Mononuclear cell (primary cell): ENCODE measurements at regions not wholly inside any gene's neighbourhood (a gene's known extent, or its start where the extent isn't known, plus 50 kb on each side); places are given as distances from the start of the nearest gene placed in this dataset.
"Not testable (repeated sequence)": the region's sequence is repeated elsewhere in the genome, so short reads cannot be mapped to it uniquely, and the experiment has no call there.

ENCODE experiments used
- H3K27me3 ChIP-seq: 2 replicates; pipeline ENCODE4 v1.6.0; 2011; ENCODE audit warnings: low read length, control low read depth; ENCODE audit not compliant: insufficient read depth
- H3K4me1 ChIP-seq: 2 replicates; pipeline ENCODE4 v1.5.1; 2011; ENCODE audit warnings: mild to moderate bottlenecking, low read length, control low read depth; ENCODE audit not compliant: insufficient read depth
- H3K4me3 ChIP-seq: 2 replicates; pipeline ENCODE4 v1.5.1; 2011; ENCODE audit warnings: mild to moderate bottlenecking, low read length, moderate library complexity
- H3K9me3 ChIP-seq: 2 replicates; pipeline ENCODE4 v1.5.1; 2011; ENCODE audit warnings: low read depth, mild to moderate bottlenecking, control low read depth, low read length

DNA sequence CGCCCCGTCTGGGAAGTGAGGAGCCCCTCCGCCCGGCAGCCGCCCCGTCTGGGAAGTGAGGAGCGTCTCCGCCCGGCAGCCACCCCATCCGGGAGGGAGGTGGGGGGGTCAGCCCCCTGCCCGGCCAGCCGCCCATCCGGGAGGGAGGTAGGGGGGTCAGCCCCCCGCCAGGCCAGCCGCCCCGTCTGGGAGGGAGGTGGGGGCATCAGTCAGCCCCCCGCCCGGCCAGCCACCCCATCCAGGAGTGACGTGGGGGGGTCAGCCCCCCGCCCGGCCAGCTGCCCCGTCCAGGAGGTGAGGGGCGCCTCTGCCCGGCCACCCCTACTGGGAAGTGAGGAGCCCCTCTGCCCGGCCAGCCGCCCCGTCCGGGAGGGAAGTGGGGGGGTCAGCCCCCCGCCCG is 297.5 kb upstream of the DYNLRB2 start:
- H3K9me3 ChIP-seq, H3K27me3 ChIP-seq, H3K4me1 ChIP-seq, H3K4me3 ChIP-seq: not testable (repeated sequence)

DNA sequence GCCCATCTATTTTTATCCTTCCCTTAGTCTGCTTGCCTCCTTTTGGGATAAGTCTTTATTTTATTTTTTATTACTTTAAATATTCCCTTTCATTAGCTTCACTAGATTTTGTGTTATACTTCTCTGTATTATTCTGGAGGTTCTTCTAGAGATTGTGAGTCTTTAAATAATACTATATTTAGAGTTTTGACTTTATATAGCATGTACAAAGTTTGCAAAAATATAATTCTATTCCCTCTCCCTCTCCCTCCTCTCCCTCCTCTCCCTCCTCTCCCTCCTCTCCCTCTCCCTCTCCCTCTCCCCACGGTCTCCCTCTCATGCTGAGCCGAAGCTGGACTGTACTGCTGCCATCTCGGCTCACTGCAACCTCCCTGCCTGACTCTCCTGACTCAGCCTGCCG is 298.5 kb upstream of the DYNLRB2 start:
- not testable (repeated sequence) for H3K9me3 ChIP-seq, H3K4me3 ChIP-seq, H3K27me3 ChIP-seq, H3K4me1 ChIP-seq

DNA sequence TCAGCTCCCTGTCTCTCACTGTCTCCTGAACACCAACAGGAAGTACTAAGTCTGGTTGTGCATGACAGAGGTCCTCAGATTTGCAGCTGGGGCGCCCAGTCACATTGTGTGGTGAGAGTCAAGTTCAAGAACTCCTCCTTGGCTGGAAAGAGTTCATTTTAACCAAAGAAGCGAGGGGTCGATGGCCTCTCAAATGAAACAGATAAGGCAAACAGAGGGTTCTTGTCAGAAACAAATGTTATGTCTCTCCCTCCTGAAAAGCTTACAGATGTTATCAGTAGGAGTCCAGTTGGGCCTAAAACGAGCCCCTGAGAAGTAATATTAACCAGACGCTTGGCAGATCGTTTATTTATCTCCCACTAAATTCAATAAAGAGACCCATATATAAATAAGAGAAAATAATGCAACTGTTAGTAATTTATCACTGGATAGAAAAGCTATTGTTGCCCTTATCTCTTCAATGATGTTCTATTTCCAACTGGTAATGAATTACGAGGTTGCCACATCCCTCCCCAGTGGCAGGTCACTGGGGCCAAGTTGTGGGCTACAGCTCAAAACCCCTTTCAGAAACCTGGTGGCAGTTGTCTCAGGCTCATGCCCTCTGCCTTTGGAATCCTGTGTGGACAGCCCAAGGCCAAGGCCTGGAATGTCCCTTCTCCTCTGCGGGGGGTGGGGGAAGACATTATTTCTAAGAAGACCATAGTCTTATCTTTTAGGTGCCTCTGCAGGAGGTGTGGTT is 307.5 kb upstream of the DYNLRB2 start:
- no peak overlapping the region for H3K4me3 ChIP-seq
- no peaks in the 10 kb centered on the region for H3K9me3 ChIP-seq
- no peaks in the 10 kb centered on the region for H3K4me1 ChIP-seq
- H3K27me3 ChIP-seq = no peaks in the 10 kb centered on the region

DNA sequence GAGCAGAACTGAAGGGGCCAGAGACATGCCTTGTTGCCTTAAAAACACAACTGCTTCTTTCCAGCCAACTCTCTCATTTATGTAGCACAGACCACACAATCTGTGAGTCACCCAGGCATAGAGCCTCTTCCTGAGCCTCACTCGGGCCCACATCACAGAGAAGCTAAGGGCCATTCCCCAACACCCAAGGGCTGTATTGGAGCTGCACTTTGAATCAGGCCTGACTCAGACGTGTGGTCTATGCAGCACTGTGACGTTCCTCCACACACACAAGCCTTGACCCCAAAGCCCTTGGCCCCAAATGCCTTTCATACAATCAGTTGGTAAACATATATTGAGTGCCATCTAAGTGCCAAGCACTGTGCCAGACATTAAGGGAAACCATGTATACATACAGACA is 308.9 kb upstream of the DYNLRB2 start:
- Histone ChIP-seq H3K4me1 (no peaks in the 10 kb centered on the region), H3K4me3 (no peak overlapping the region), H3K27me3 (no peaks in the 10 kb centered on the region), H3K9me3 (no peaks in the 10 kb centered on the region)

DNA sequence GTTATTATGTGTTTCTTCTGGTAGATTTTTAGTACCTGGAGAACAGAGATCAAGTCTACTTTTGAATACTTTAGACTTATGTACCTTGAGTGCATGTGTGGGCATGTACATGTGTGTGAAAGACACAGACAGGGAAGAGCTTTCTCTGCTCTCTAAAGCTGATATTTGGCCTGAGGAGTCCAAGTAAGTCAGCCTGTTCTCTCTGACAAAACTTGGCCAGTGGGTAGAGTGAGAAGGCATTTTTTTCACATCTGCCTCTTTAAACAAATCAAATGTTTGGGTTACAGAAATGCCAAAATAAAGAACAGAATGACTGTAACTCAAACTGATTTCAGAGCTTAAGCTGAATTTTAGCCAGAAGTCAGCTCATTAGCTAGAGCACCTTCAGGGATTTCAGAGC is 309.7 kb upstream of the DYNLRB2 start:
- Histone ChIP-seq H3K4me3 (no peak overlapping the region), H3K4me1 (no peaks in the 10 kb centered on the region), H3K27me3 (no peaks in the 10 kb centered on the region), H3K9me3 (no peaks in the 10 kb centered on the region)

DNA sequence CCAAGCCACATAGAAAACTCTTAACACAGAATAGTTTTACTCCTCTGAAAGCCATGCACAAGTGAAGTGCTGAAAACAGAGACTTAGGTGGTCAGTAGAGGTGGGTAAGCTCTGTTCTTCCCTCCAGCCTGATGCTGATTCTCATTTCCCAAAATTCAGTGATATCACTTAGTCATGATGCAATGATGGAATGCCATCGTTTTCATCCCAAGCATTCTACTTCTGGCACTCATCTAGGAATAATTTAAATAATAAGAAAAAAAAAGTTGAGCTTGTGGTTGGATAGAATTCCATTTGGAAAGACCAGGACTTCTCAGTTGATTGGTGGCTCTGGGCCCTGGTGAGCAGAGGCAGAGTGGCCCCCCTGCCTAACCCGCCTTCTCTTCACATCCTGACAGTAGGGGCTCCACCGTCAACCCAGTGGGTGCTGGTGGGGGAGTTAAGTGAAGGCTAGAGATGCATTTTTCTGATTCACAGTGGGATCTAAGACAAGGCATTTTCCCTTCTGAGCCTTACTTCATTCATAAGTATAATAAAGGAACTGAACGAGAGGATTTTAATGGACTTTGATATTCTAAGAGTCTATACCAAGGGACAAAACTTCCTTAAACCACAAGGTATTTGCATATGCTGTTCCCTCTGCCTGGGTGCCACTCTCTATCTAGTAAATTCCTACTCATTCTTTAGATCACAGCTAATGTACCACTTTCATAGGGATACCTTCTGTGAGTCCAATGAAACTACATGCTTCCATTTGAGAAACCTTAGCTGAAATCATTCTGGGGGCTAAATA is 310.3 kb upstream of the DYNLRB2 start:
- Histone ChIP-seq H3K9me3 (no peaks in the 10 kb centered on the region), H3K4me3 (no peak overlapping the region), H3K4me1 (no peaks in the 10 kb centered on the region), H3K27me3 (no peaks in the 10 kb centered on the region)

DNA sequence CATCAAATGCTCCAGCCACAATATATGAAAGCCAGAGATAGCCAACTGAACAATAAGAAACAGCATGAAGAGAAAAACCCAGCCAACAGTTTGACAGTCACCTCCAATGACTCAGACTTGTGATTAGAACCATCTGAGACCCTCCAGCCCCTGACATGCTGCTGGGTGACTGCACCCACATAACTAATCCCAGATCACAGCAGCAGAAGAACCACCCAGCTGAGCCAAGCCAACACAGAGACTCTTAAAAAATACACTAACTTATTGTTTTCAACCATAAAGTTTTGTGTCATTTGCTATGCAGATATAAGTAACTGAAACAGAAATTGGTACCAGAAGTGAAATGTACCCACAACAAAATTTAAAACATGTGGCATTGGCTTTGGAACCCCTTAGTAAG is 314.3 kb upstream of the DYNLRB2 start:
- Histone ChIP-seq H3K4me3 (no peak overlapping the region), H3K9me3 (no peaks in the 10 kb centered on the region), H3K27me3 (no peaks in the 10 kb centered on the region), H3K4me1 (no peaks in the 10 kb centered on the region)

DNA sequence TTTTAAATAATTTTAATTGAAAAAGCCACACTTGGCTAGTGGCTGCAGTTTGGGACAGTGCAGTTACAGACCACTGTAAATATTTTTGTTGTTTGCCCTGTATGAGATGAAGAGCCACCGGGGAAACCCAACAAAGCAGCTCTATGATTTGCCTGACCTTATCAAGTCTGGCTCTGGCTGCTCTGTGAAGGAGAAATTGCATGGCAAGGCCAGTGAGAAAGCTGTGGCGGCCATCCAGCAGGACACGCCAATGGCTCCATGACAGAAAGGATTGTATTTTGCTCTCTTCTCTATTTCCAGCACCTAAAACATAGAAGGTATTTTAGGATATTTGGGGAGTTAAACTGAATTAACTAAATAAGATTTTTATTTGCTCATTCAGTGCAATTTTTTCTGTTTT is 330.0 kb upstream of the DYNLRB2 start:
- Histone ChIP-seq H3K27me3 (no peaks in the 10 kb centered on the region), H3K4me1 (no peaks in the 10 kb centered on the region), H3K4me3 (no peak overlapping the region), H3K9me3 (no peaks in the 10 kb centered on the region)

DNA sequence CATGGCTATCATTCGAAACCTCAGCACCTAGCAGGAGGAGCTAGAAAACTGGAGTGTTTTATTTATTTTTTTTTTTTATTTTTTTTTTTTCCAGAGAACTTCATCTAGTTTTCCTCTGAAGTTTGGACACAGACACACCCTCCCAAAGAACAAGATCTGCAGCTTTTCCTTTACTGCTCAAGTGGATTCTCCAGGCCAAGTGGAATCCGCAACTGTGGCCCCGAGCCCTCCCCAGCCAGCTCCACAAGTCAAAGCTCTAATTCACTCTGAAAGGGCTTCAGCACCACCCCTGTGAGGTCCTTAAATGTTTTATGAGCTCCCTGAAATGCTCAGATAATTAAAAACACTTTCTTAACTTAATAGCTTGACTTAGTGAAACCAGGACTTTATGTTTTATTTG is 332.1 kb upstream of the DYNLRB2 start:
- no peaks in the 10 kb centered on the region for H3K4me1 ChIP-seq
- H3K4me3 ChIP-seq = no peak overlapping the region
- H3K9me3 ChIP-seq = no peaks in the 10 kb centered on the region
- H3K27me3 ChIP-seq = no peaks in the 10 kb centered on the region

DNA sequence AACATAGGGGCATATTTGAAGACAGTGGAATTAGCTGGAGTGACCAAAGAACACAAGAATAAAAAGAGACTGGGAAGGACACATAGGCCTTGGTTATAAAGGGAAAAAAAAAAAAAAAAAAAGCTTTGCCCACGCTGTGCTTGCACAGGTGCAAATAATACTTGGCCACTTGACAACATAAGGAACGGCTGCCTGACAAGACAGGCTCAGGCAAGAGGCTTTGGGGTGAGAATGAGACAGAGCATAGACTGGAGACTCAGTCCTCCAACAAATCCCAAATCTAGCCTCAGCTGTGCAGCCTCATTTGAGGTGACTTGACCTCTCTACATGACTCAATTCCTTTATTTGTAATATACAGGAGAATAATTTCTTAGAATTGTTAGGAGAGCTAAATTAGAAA is 332.8 kb upstream of the DYNLRB2 start:
- Histone ChIP-seq H3K4me3 (no peak overlapping the region), H3K4me1 (no peaks in the 10 kb centered on the region), H3K27me3 (no peaks in the 10 kb centered on the region), H3K9me3 (no peaks in the 10 kb centered on the region)

DNA sequence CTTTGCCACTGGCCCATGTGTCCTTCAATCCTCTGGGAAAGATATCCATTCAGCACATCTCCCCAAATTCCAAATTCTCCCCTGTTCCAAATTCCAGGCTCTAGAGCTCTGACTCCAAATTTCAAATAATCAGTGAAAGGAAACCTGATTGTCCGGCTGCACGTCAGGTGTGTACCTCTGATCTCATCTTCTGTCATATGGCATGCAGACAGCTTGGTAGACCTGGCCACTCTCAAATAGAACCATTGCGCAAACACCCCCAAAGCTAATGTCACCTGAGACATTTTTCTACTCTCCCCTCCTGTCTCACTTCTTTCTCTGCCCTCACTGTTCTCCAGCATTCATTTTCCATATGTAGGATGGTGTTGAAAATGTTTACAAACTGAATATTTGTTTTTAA is 337.0 kb upstream of the DYNLRB2 start:
- H3K9me3 ChIP-seq = no peaks in the 10 kb centered on the region
- H3K27me3 ChIP-seq = no peaks in the 10 kb centered on the region
- H3K4me1 ChIP-seq = no peaks in the 10 kb centered on the region
- no peak overlapping the region for H3K4me3 ChIP-seq

DNA sequence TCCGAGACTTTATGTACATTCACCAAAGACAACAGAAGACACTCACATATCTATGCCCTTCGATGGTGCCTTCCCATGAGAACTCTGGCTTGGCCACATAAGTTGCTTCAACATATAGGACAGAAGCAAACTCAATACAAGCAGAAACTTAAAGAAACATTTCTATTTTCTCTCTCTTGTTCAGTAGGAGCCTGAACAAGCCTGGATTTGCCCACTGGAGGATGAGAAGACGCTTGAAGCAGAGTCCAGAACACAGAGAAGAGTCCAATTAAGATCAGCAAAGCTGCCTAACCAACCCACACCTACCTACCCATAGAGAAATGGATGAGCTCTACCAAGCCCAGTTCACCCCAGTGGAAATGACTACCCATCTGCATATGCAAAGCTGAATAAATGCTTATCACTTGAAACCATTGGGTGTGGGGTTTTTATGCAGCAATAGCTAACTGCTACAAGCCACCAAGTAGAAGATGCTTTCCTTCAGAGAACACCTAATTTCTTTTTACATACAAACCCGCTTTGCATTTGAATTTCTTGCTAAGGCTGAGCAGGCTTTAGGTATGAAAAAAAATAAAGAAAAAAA is 337.9 kb upstream of the DYNLRB2 start:
- no peak overlapping the region for H3K4me3 ChIP-seq
- no peaks in the 10 kb centered on the region for H3K9me3 ChIP-seq
- H3K27me3 ChIP-seq = no peaks in the 10 kb centered on the region
- H3K4me1 ChIP-seq = no peaks in the 10 kb centered on the region

DNA sequence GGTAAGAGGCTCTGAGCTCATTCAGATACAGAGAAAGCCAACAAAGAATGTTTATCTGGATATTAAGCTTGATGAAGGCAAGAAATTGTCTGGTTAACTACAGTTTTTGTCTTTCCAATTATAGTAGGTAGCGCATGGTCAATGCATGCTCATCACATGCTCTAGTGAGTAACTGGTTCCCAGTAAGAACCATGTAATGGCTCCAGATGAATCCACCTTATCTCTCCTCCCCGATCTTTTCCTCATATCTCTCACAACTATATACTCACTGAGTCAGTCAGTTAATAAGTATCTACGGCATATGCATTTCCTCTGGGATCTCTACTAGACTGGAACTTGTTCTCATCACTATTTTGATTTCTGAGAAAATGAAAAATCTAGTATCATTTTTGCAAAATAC is 340.7 kb upstream of the DYNLRB2 start:
- no peaks in the 10 kb centered on the region for H3K4me1 ChIP-seq
- no peak overlapping the region for H3K4me3 ChIP-seq
- H3K27me3 ChIP-seq = no peaks in the 10 kb centered on the region
- no peaks in the 10 kb centered on the region for H3K9me3 ChIP-seq

DNA sequence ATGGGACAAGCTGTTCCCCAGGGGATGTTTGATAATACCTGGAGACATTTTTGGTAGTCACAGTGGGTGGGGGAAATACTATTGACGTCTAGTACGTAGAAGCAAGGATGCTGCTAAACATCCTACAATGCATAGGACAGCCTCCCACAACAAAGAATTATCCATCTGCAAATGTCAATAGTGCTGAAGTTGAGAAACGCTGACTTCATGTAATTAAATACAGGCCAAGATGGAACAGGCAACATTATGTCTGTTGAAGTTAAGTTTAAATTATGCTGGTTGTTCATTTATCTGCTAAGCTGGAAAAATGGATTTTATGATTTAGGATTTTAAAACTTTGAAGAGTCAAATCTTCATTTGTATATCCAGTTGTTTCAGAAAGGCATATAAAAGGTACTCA is 341.2 kb upstream of the DYNLRB2 start:
- no peaks in the 10 kb centered on the region for H3K9me3 ChIP-seq
- no peaks in the 10 kb centered on the region for H3K27me3 ChIP-seq
- H3K4me1 ChIP-seq = no peaks in the 10 kb centered on the region
- H3K4me3 ChIP-seq = no peak overlapping the region

DNA sequence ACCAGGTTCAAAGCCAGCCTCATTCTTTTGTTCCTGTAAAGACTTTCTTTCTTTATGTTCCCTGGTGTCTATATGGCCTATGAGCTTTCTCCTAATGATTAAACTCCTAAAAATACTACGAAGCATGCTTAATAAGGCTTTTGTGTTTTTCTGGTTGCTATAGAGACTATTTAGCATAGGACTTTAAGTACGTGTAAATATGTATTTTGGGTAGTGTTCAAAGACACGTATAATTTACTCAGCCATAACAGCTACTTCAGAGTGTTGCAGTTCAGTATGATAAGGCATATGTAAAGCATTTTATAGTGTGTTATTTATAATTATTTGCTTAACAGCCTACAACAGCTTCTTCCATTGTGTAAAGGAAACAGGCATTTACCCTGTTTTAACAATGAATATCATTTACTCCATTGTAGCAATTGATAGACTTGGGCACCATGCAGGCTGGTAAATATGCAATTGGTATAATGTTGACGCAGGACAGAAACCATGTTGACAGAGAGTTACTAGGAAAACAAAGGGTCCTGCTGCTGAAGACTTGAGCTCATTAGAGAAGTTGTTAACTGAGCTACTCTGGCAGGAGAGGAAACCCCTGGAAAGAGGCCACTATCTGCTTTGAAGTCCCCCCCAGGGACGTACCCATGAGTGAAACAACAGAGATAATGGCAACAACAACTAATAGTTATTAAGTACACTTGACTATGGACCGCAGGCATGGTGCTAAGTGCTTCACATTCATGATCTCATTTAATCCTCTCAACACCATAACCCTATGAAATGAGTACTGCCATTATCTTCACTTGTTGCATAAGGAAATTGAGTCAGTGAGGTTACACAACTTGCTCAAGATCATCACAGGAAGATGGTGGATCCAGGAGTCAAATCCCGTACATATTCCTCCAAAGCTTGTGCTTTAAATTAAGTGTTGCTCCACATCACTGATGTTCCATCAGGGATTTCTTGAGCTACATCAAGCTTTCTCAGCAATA is 342.2 kb upstream of the DYNLRB2 start:
- Histone ChIP-seq H3K4me1 (no peaks in the 10 kb centered on the region), H3K4me3 (no peak overlapping the region), H3K9me3 (no peaks in the 10 kb centered on the region), H3K27me3 (no peaks in the 10 kb centered on the region)
